ENCODE measurements at regions not wholly inside any gene's neighbourhood (a gene's known extent, or its start where the extent isn't known, plus 50 kb on each side); places are given as distances from the start of the nearest gene placed in this dataset.

GRCh38 chr9:14961372-14962068 is 51.3 kb upstream of the FREM1 start:
- DNase-seq (ENCODE audit: low spot score) = peak; percentile 6

GRCh38 chr9:14960881-14961280 is 50.7 kb upstream of the FREM1 start:
- no peak for DNase-seq (ENCODE audit: low spot score)

Data from NAMALWA (cell line).